Stomach (tissue), 8 donors: ENCODE measurements at regions not wholly inside any gene's neighbourhood (a gene's known extent, or its start where the extent isn't known, plus 50 kb on each side); places are given as distances from the start of the nearest gene placed in this dataset.
"Not testable (repeated sequence)": the region's sequence is repeated elsewhere in the genome, so short reads cannot be mapped to it uniquely, and the experiment has no call there.

Experiments
- DNase-seq, 2 donors: peaks; one replicate each; pipeline versions ENCODE4 v3.0.0 to v3.0.0-alpha.2; 2013 to 2019
- H3K27ac ChIP-seq, 5 donors: fragments of 200-600 bp in 4 of 5; sonication (generic) in 4 of 5; one replicate each; pipeline ENCODE4 v1.5.1; 2013 to 2019; ENCODE audit warnings: mild to moderate bottlenecking in 1 of 5, moderate library complexity in 1 of 5
- H3K27me3 ChIP-seq, 3 donors: fragments of 200-600 bp; sonication (generic); one replicate each; pipeline ENCODE4 v1.5.1; 2017 to 2019; ENCODE audit warnings: mixed run types in 1 of 3
- H3K36me3 ChIP-seq, 4 donors: fragments of 200-600 bp; sonication (generic); 1 replicate in 3 of 4; 2 replicates in 1 of 4; pipeline ENCODE4 v1.5.1; 2016 to 2019
- H3K4me1 ChIP-seq, 4 donors: fragments of 200-600 bp; sonication (generic); one replicate each; pipeline ENCODE4 v1.5.1; 2016 to 2019
- H3K4me3 ChIP-seq, 4 donors: fragments of 200-600 bp; sonication (generic) in 3 of 4; one replicate each; pipeline ENCODE4 v1.5.1; 2016 to 2019; ENCODE audit warnings: mild to moderate bottlenecking in 1 of 4
- H3K9me3 ChIP-seq, 4 donors: fragments of 200-600 bp; sonication (generic); one replicate each; pipeline ENCODE4 v1.5.1; 2016 to 2019
- CTCF ChIP-seq, 7 experiments: fragments of 450-650 bp in 4 of 7; fragments of 200-600 bp in 3 of 7; sonication (generic) in 3 of 7; IDR thresholded peaks; one replicate each; pipeline ENCODE4 v1.5.1; 2016 to 2019; ENCODE audit warnings: antibody characterized with exemption in 7 of 7, control low read depth in 2 of 7, mild to moderate bottlenecking in 1 of 7
- EP300 ChIP-seq: sonication (generic); formaldehyde crosslinking; IDR thresholded peaks from one replicate; pipeline ENCODE4 v1.6.1; 2017; ENCODE audit warnings: antibody characterized with exemption
- POLR2A ChIP-seq, 4 donors: fragments of 450-650 bp; IDR thresholded peaks; one replicate each; pipeline ENCODE4 v1.6.1; 2016; ENCODE audit warnings: antibody characterized with exemption in 4 of 4, control low read depth in 2 of 4, mild to moderate bottlenecking in 1 of 4, moderate library complexity in 1 of 4
- POLR2AphosphoS5 ChIP-seq, 3 donors: sonication (generic); formaldehyde crosslinking; IDR thresholded peaks; one replicate each; pipeline ENCODE4 v1.6.1; 2016; ENCODE audit warnings: antibody characterized with exemption in 3 of 3
- WGBS, 5 donors: extraction: QIAGEN DNeasy Blood & Tissue Kit in 3 of 5; methylation state at CpG; one replicate each; pipeline versions ENCODE4 v1.1.5 to v1.1.7; 2013 to 2018; 5-methylcytosine and 5-hydroxymethylcytosine counted together
- intact Hi-C: fragments of 100-400 bp; cut with DNase I; formaldehyde crosslinking; loops from one replicate; pipeline ENCODE4 v1.15.1; 2023; ENCODE audit warnings: low total_unique reads
- donor health status: healthy with polysubstance abuse.
- donor health status: Bipolar disorder and iron deficiency.
- donor health status: healthy.

- intact Hi-C loops = no loop called here
- no peaks in the 10 kb centered on the region for H3K9me3 ChIP-seq
- no peak overlapping the region for H3K4me3 ChIP-seq
- H3K36me3 ChIP-seq = no peaks in the 10 kb centered on the region
- 88 to 97% (median 88%) methylated on average over 2 of the region's 2 CpGs for WGBS, 5 donors
- H3K27me3 ChIP-seq = no peaks in the 10 kb centered on the region
- no peak overlapping the region for H3K27ac ChIP-seq
- H3K4me1 ChIP-seq = no peaks in the 10 kb centered on the region
- TF ChIP-seq POLR2AphosphoS5 (IDR thresholded peaks at IDR 0.05) (no peak), EP300 (no peak), POLR2A (IDR thresholded peaks at IDR 0.05) (no peak), CTCF (IDR thresholded peaks at IDR 0.05) (no peak)
- DNase-seq = no peak
These were observed 1352.8 kb downstream of the REEP3 start for GRCh38 chr10:64873959-64874358.

- intact Hi-C loops = no loop called here
- no peak for TF ChIP-seq POLR2AphosphoS5 (IDR thresholded peaks at IDR 0.05)
- no peak for TF ChIP-seq CTCF (IDR thresholded peaks at IDR 0.05)
- no peak for TF ChIP-seq POLR2A (IDR thresholded peaks at IDR 0.05)
- TF ChIP-seq EP300 = no peak
- DNase-seq = no peak
- Histone ChIP-seq H3K4me1 (no peaks in the 10 kb centered on the region), H3K27me3 (no peaks in the 10 kb centered on the region), H3K36me3 (no peaks in the 10 kb centered on the region), H3K27ac (no peak overlapping the region), H3K4me3 (no peak overlapping the region), H3K9me3 (no peaks in the 10 kb centered on the region)
- WGBS, 5 donors = 76 to 89% (median 83%) methylated on average over 3 of the region's 3 CpGs
These were observed 1359.3 kb downstream of the REEP3 start for GRCh38 chr10:64880546-64880945.

GRCh38 chr10:64881257-64881656 is 1360.1 kb downstream of the REEP3 start:
- no peak overlapping the region for H3K4me3 ChIP-seq
- H3K27ac ChIP-seq = no peak overlapping the region
- no peaks in the 10 kb centered on the region for H3K27me3 ChIP-seq
- intact Hi-C loops = no loop called here
- TF ChIP-seq EP300 (no peak), POLR2A (IDR thresholded peaks at IDR 0.05) (no peak), CTCF (IDR thresholded peaks at IDR 0.05) (no peak), POLR2AphosphoS5 (IDR thresholded peaks at IDR 0.05) (no peak)
- H3K4me1 ChIP-seq = no peaks in the 10 kb centered on the region
- H3K36me3 ChIP-seq = no peaks in the 10 kb centered on the region
- DNase-seq = no peak
- H3K9me3 ChIP-seq = no peaks in the 10 kb centered on the region

GRCh38 chr10:64896582-64896981 is 1375.4 kb downstream of the REEP3 start:
- no peaks in the 10 kb centered on the region for H3K36me3 ChIP-seq
- no peak for TF ChIP-seq POLR2AphosphoS5 (IDR thresholded peaks at IDR 0.05)
- no peak for TF ChIP-seq EP300
- DNase-seq = no peak
- no peak overlapping the region for H3K4me3 ChIP-seq
- H3K27me3 ChIP-seq = no peaks in the 10 kb centered on the region
- 71 to 96% (median 93%) methylated on average over 1 of the region's 1 CpG for WGBS, 5 donors
- H3K9me3 ChIP-seq = peaks cover 0 to 25% (median 6%) of the 10 kb centered on the region in 4 donors
- no peaks in the 10 kb centered on the region for H3K4me1 ChIP-seq
- H3K27ac ChIP-seq = no peak overlapping the region
- intact Hi-C loops = no loop called here

GRCh38 chr10:64906311-64906710 is 1385.1 kb downstream of the REEP3 start:
- H3K36me3 ChIP-seq, H3K4me1 ChIP-seq, H3K4me3 ChIP-seq, DNase-seq, H3K9me3 ChIP-seq, H3K27ac ChIP-seq, intact Hi-C loops, H3K27me3 ChIP-seq: not testable (repeated sequence)
- 17 to 26% (median 22%) methylated on average over 2 of the region's 2 CpGs for WGBS, 5 donors

- peaks cover 0 to 14% (median 0%) of the 10 kb centered on the region in 4 donors for H3K9me3 ChIP-seq
- H3K27ac ChIP-seq, H3K4me3 ChIP-seq, H3K4me1 ChIP-seq, intact Hi-C loops, DNase-seq, H3K27me3 ChIP-seq, H3K36me3 ChIP-seq: not testable (repeated sequence)
- WGBS, 5 donors = 37 to 77% (median 47%) methylated on average over 21 of the region's 21 CpGs
These were observed 1403.1 kb downstream of the REEP3 start for GRCh38 chr10:64924306-64924705.
